OCI-LY7 (cell line): ENCODE measurements at regions not wholly inside any gene's neighbourhood (a gene's known extent, or its start where the extent isn't known, plus 50 kb on each side); places are given as distances from the start of the nearest gene placed in this dataset.

Source experiments
- CTCF ChIP-seq: fragments of 200-600 bp; sonication (generic); conservative IDR thresholded peaks from 2 replicates; pipeline ENCODE4 v1.5.1; 2014; ENCODE audit warnings: mild to moderate bottlenecking, antibody characterized with exemption, low read length, moderate library complexity, mixed read lengths
- EZH2phosphoT487 ChIP-seq: fragments of 200-600 bp; sonication (generic); IDR thresholded peaks from 2 replicates; pipeline ENCODE4 v1.6.1; 2018; ENCODE audit warnings: low read depth, borderline replicate concordance, mild to moderate bottlenecking, mixed run types, antibody characterized with exemption, low read length, moderate library complexity, mixed read lengths

- TF ChIP-seq CTCF (no peak), EZH2phosphoT487 (no peak)
Observed at GRCh38 chr12:28611449-28611848, 421.2 kb downstream of the CCDC91 start.
